HCT116 (cell line): ENCODE measurements at regions not wholly inside any gene's neighbourhood (a gene's known extent, or its start where the extent isn't known, plus 50 kb on each side); places are given as distances from the start of the nearest gene placed in this dataset.

Experiments used
- ATAC-seq: fragments of 200-7000 bp; cut with Tn5 transposase; 2 replicates; pipeline ENCODE4 v1.9.1; 2020; ENCODE audit warnings: mild to moderate bottlenecking, moderate library complexity
- BruUV-seq: library from RNA; stranded (reverse); fragments of 400-500 nt; replicated peaks from 2 replicates; lab custom pipeline; 2021; lab: Mats Ljungman, UMichigan
- CTCF ChIA-PET: fragments of 300-600 bp; sonication (Branson Sonifier 250); formaldehyde crosslinking; loops from one replicate; lab custom pipeline; 2021; ENCODE audit warnings: antibody characterized with exemption; lab: Charles Lee
- POLR2A ChIA-PET: fragments of 300-600, 350-600 bp; sonication (Branson Sonifier 250); formaldehyde crosslinking; loops from one replicate; lab custom pipeline; 2021; ENCODE audit warnings: antibody characterized with exemption; lab: Charles Lee
- RAD21 ChIA-PET, 2 experiments: fragments of 300-600 bp; sonication (Branson Sonifier 250); formaldehyde crosslinking; loops; one replicate each; lab custom pipeline; 2023; ENCODE audit warnings: low total read pairs in 2 of 2; ENCODE audit not compliant: uncharacterized antibody in 2 of 2, unreplicated experiment in 2 of 2, low non-redundant PET in 1 of 2; lab: Charles Lee
- DNase-seq: peaks from one replicate; pipeline ENCODE4 v3.0.0-alpha.2; 2010; ENCODE audit warnings: low read depth, low spot score
- H2AFZ ChIP-seq: fragments of 200-600 bp; shearing (Covaris generic), sonication (generic); 2 replicates; pipeline ENCODE4 v1.6.1; 2017; ENCODE audit warnings: low read depth, mixed run types, mixed read lengths, antibody characterized with exemption, low read length; ENCODE audit not compliant: poor library complexity, severe bottlenecking
- H3K27ac ChIP-seq: 2 replicates; pipeline ENCODE4 v1.5.1; 2012; ENCODE audit warnings: low read depth, low read length
- H3K27me3 ChIP-seq: fragments of 200-600 bp; sonication (generic); 2 replicates; pipeline ENCODE4 v1.6.1; 2016; ENCODE audit warnings: mixed run types, low read length, mixed read lengths; ENCODE audit not compliant: insufficient read depth
- H3K36me3 ChIP-seq, 2 experiments: fragments of 200-500 bp in 1 of 2; fragments of 200-600 bp in 1 of 2; sonication (Bioruptor generic) in 1 of 2; sonication (generic) in 1 of 2; 2 replicates each; pipeline versions ENCODE4 v1.5.1 to v1.6.1; 2014 to 2016; ENCODE audit warnings: low read length in 2 of 2, inconsistent platforms in 1 of 2, mixed read lengths in 1 of 2, mixed run types in 1 of 2; ENCODE audit not compliant: insufficient read depth in 2 of 2, control insufficient read depth in 1 of 2
- H3K4me1 ChIP-seq, 2 experiments: fragments of 200-600 bp in 1 of 2; sonication (generic) in 1 of 2; 2 replicates each; pipeline versions ENCODE4 v1.5.1 to v1.6.1; 2012 to 2017; ENCODE audit warnings: low read length in 2 of 2, inconsistent platforms in 1 of 2, mild to moderate bottlenecking in 1 of 2, mixed read lengths in 1 of 2, mixed run types in 1 of 2, moderate library complexity in 1 of 2; ENCODE audit not compliant: insufficient read depth in 2 of 2, control insufficient read depth in 1 of 2
- H3K4me2 ChIP-seq: fragments of 200-600 bp; sonication (generic); 2 replicates; pipeline ENCODE4 v1.6.1; 2017; ENCODE audit warnings: mixed run types, low read length, mixed read lengths
- H3K4me3 ChIP-seq, 2 experiments: fragments of 200-600 bp in 1 of 2; sonication (generic) in 1 of 2; replicated peaks in 1 of 2; 2 replicates each; pipeline ENCODE4 v1.5.1; 2011 to 2016; ENCODE audit warnings: low read length in 2 of 2, control low read depth in 1 of 2, low read depth in 1 of 2, mild to moderate bottlenecking in 1 of 2, mixed read lengths in 1 of 2, mixed run types in 1 of 2
- H3K79me2 ChIP-seq: fragments of 200-600 bp; sonication (generic); 2 replicates; pipeline ENCODE4 v1.6.1; 2017; ENCODE audit warnings: mild to moderate bottlenecking, mixed run types, low read length, moderate library complexity, mixed read lengths; ENCODE audit not compliant: insufficient read depth
- H3K9ac ChIP-seq: fragments of 200-600 bp; sonication (generic); 2 replicates; pipeline ENCODE4 v1.6.1; 2016; ENCODE audit warnings: low read length, mixed read lengths
- H3K9me2 ChIP-seq: fragments of 200-600 bp; sonication (generic), shearing (Covaris generic); 2 replicates; pipeline ENCODE4 v1.6.1; 2017; ENCODE audit warnings: mixed run types, mild to moderate bottlenecking, moderate library complexity; ENCODE audit not compliant: insufficient read depth
- H3K9me3 ChIP-seq, 2 experiments: fragments of 200-500 bp in 1 of 2; fragments of 200-600 bp in 1 of 2; sonication (Bioruptor generic) in 1 of 2; sonication (generic) in 1 of 2; 2 replicates each; pipeline ENCODE4 v1.6.1; 2014 to 2017; ENCODE audit warnings: low read length in 2 of 2, mixed read lengths in 2 of 2, inconsistent platforms in 1 of 2, low read depth in 1 of 2, mild to moderate bottlenecking in 1 of 2, mixed run types in 1 of 2, moderate library complexity in 1 of 2; ENCODE audit not compliant: control insufficient read depth in 1 of 2, insufficient read depth in 1 of 2
- H4K20me1 ChIP-seq: fragments of 200-600 bp; sonication (generic), shearing (Covaris generic); 2 replicates; pipeline ENCODE4 v1.6.1; 2017; ENCODE audit warnings: mixed run types, mild to moderate bottlenecking, moderate library complexity; ENCODE audit not compliant: insufficient read depth
- CBX3 ChIP-seq: IDR thresholded peaks from 2 replicates; pipeline ENCODE4 v1.6.1; 2012; ENCODE audit warnings: low read depth
- CTCF ChIP-seq, 3 experiments: fragments of 200-600 bp in 1 of 3; sonication (generic) in 1 of 3; IDR thresholded peaks in 2 of 3; conservative IDR thresholded peaks in 1 of 3; 2 replicates each; pipeline ENCODE4 v1.5.1; 2012 to 2017; ENCODE audit warnings: low read depth in 2 of 3, low read length in 2 of 3, antibody characterized with exemption in 1 of 3, borderline replicate concordance in 1 of 3, control low read depth in 1 of 3, mild to moderate bottlenecking in 1 of 3, mixed read lengths in 1 of 3, mixed run types in 1 of 3, moderate library complexity in 1 of 3; ENCODE audit not compliant: insufficient read depth in 1 of 3
- EGR1 ChIP-seq: IDR thresholded peaks from 2 replicates; pipeline ENCODE4 v1.6.1; 2012; ENCODE audit warnings: low read depth
- ELF1 ChIP-seq: IDR thresholded peaks from 2 replicates; pipeline ENCODE4 v1.6.1; 2012; ENCODE audit warnings: low read depth, borderline replicate concordance
- EZH2 ChIP-seq: fragments of 200-600 bp; sonication (generic); IDR thresholded peaks from 2 replicates; pipeline ENCODE4 v1.6.1; 2017; ENCODE audit warnings: antibody characterized with exemption, mixed run types
- POLR2A ChIP-seq: IDR thresholded peaks from 2 replicates; pipeline ENCODE4 v1.7.0; 2011; ENCODE audit warnings: borderline replicate concordance; ENCODE audit not compliant: insufficient read depth, insufficient read length; ENCODE audit errors: extremely low read depth
- RAD21 ChIP-seq: IDR thresholded peaks from 2 replicates; pipeline ENCODE4 v1.6.1; 2012; ENCODE audit warnings: low read depth, mild to moderate bottlenecking
- SRF ChIP-seq: IDR thresholded peaks from 2 replicates; pipeline ENCODE4 v1.6.1; 2012; ENCODE audit warnings: low read depth
- TCF7L2 ChIP-seq: IDR thresholded peaks from 2 replicates; pipeline ENCODE4 v1.7.0; 2011; ENCODE audit warnings: borderline replicate concordance, inconsistent platforms; ENCODE audit not compliant: insufficient read depth, insufficient read length; ENCODE audit errors: extremely low read depth
- ZNF274 ChIP-seq: fragments of 200-500 bp; sonication (Bioruptor generic); IDR thresholded peaks from 2 replicates; pipeline ENCODE4 v1.6.1; 2014; ENCODE audit warnings: mild to moderate bottlenecking, low read depth, low read length, inconsistent platforms
- intact Hi-C: fragments of 100-400 bp; cut with micrococcal nuclease; formaldehyde crosslinking; loops from 2 replicates; pipeline ENCODE4 v1.10.0; 2022
- TF ChIP-seq, protein P1 (sequence below): IDR thresholded peaks from 2 replicates; pipeline ENCODE4 v1.6.1; 2011; ENCODE audit warnings: mild to moderate bottlenecking, low read length, moderate library complexity; ENCODE audit not compliant: insufficient replicate concordance; ENCODE audit errors: extremely low read depth

- no peaks in the 10 kb centered on the region for H3K9me3 ChIP-seq
- BruUV-seq: no TSS peak
- ChIA-PET CTCF (no interaction called here), RAD21 (no interaction called here), POLR2A (no interaction called here)
- intact Hi-C loops: no loop called here
- no peak overlapping the region for H3K27ac ChIP-seq
- no peak for DNase-seq
- no peak overlapping the region for H3K4me3 ChIP-seq
- H3K27me3 ChIP-seq: no peaks in the 10 kb centered on the region
- no peaks in the 10 kb centered on the region for H4K20me1 ChIP-seq
- no peaks in the 10 kb centered on the region; the same call in 1 of the 2 replicates for H3K9me2 ChIP-seq
- no peak overlapping the region for H2AFZ ChIP-seq
- no peaks in the 10 kb centered on the region for H3K79me2 ChIP-seq
- H3K9ac ChIP-seq: no peak overlapping the region
- no peaks in the 10 kb centered on the region for H3K36me3 ChIP-seq
- no peaks in the 10 kb centered on the region for H3K4me1 ChIP-seq
- TF ChIP-seq ZNF274 (no peak), SRF (no peak), EGR1 (no peak), CTCF (IDR thresholded peaks at IDR 0.05 in 2 of 3, conservative IDR thresholded peaks at IDR 0.05 in 1 of 3; ENCODE audit: borderline replicate concordance in 1 of 3, insufficient read depth in 1 of 3, low read depth in 2 of 3, low read length in 2 of 3) (no peak), TCF7L2 (no peak), EZH2 (no peak), RAD21 (no peak), POLR2A (no peak), ELF1 (no peak), CBX3 (no peak)
- TF ChIP-seq, protein P1, sequence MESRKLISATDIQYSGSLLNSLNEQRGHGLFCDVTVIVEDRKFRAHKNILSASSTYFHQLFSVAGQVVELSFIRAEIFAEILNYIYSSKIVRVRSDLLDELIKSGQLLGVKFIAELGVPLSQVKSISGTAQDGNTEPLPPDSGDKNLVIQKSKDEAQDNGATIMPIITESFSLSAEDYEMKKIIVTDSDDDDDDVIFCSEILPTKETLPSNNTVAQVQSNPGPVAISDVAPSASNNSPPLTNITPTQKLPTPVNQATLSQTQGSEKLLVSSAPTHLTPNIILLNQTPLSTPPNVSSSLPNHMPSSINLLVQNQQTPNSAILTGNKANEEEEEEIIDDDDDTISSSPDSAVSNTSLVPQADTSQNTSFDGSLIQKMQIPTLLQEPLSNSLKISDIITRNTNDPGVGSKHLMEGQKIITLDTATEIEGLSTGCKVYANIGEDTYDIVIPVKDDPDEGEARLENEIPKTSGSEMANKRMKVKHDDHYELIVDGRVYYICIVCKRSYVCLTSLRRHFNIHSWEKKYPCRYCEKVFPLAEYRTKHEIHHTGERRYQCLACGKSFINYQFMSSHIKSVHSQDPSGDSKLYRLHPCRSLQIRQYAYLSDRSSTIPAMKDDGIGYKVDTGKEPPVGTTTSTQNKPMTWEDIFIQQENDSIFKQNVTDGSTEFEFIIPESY: no peak
- H3K4me2 ChIP-seq: no peak overlapping the region
- ATAC-seq: no peak
These were observed 222.3 kb upstream of the ARL4C start for GRCh38 chr2:234719116-234719716.
